HepG2 (cell line): ENCODE measurements at regions not wholly inside any gene's neighbourhood (a gene's known extent, or its start where the extent isn't known, plus 50 kb on each side); places are given as distances from the start of the nearest gene placed in this dataset.
A peak's percentile ranks its signal among the peaks of the same experiment; 100 is the strongest.

Experiments
- ATAC-seq: fragments of 200-7000 bp; cut with Tn5 transposase; 3 replicates; pipeline ENCODE4 v1.9.1; 2020; ENCODE audit warnings: mild to moderate bottlenecking, moderate library complexity
- BruUV-seq: library from RNA; stranded (reverse); fragments of 400-500 nt; replicated peaks from 2 replicates; lab custom pipeline; 2021; lab: Mats Ljungman, UMichigan
- CTCF ChIA-PET: fragments of 300-600 bp; formaldehyde crosslinking; extraction: SDS; loops from one replicate; lab custom pipeline; 2021; ENCODE audit warnings: low total read pairs, inconsistent platforms, low intra/inter-chr PET ratio; lab: Yijun Ruan, JAX
- POLR2A ChIA-PET: fragments of 350-600 bp; sonication (Branson Sonifier 250); formaldehyde crosslinking; loops from one replicate; lab custom pipeline; 2020; ENCODE audit warnings: antibody characterized with exemption, inconsistent platforms; lab: Yijun Ruan, JAX
- DNase-seq: peaks from one replicate; pipeline ENCODE4 v3.0.0-alpha.2; 2015; ENCODE audit warnings: low spot score
- FAIRE-seq: peaks from 3 replicates; lab custom pipeline; 2011; peaks lifted over from hg19 to GRCh38; lab: Jason Lieb, UNC
- H2AFZ ChIP-seq: one replicate; pipeline ENCODE4 v1.6.1; 2011; ENCODE audit warnings: low read length, inconsistent platforms
- H3K27ac ChIP-seq: fragments of 300-600 bp; 3 replicates; pipeline ENCODE4 v1.8.0; 2011; ENCODE audit warnings: mixed run types, mild to moderate bottlenecking, mixed read lengths, low read length, inconsistent platforms; ENCODE audit not compliant: insufficient read depth; ENCODE audit errors: extremely low read length
- H3K27me3 ChIP-seq, 2 experiments: fragments of 200-600 bp in 1 of 2; 2 replicates in 1 of 2; 3 replicates in 1 of 2; pipeline versions ENCODE4 v1.6.0 to v1.8.0; 2011; ENCODE audit warnings: low read length in 2 of 2, mild to moderate bottlenecking in 2 of 2, moderate library complexity in 2 of 2, inconsistent platforms in 1 of 2; ENCODE audit not compliant: insufficient read depth in 2 of 2, control insufficient read depth in 1 of 2
- H3K36me3 ChIP-seq, 2 experiments: fragments of 200-600 bp in 1 of 2; replicated peaks in 1 of 2; 2 replicates in 1 of 2; 3 replicates in 1 of 2; pipeline versions ENCODE4 v1.5.1 to v1.8.0; 2011; ENCODE audit warnings: low read length in 2 of 2, inconsistent platforms in 1 of 2; ENCODE audit not compliant: insufficient read depth in 2 of 2, control insufficient read depth in 1 of 2
- H3K4me1 ChIP-seq: 2 replicates; pipeline ENCODE4 v1.5.1; 2012; ENCODE audit warnings: low read length, inconsistent platforms; ENCODE audit not compliant: insufficient read depth
- H3K4me2 ChIP-seq: 2 replicates; pipeline ENCODE4 v1.6.0; 2011; ENCODE audit warnings: low read depth, low read length, inconsistent platforms
- H3K4me3 ChIP-seq, 3 experiments: fragments of 200-600 bp in 1 of 3; sonication (generic), shearing (Covaris generic) in 1 of 3; replicated peaks in 1 of 3; 2 replicates each; pipeline ENCODE4 v1.5.1; 2011 to 2016; ENCODE audit warnings: low read length in 3 of 3, inconsistent platforms in 2 of 3, low read depth in 2 of 3, mild to moderate bottlenecking in 2 of 3, control low read depth in 1 of 3, mixed read lengths in 1 of 3; ENCODE audit not compliant: insufficient read depth in 1 of 3
- H3K79me2 ChIP-seq: one replicate; pipeline ENCODE4 v1.6.1; 2011; ENCODE audit warnings: low read length, inconsistent platforms; ENCODE audit not compliant: insufficient read depth
- H3K9ac ChIP-seq: 2 replicates; pipeline ENCODE4 v1.6.0; 2011; ENCODE audit warnings: mild to moderate bottlenecking, low read depth, low read length, inconsistent platforms; ENCODE audit not compliant: insufficient read depth
- H3K9me3 ChIP-seq: 2 replicates; pipeline ENCODE4 v1.5.1; 2012; ENCODE audit warnings: mild to moderate bottlenecking, low read length
- H4K20me1 ChIP-seq: 2 replicates; pipeline ENCODE4 v1.6.0; 2011; ENCODE audit warnings: inconsistent platforms, mild to moderate bottlenecking, low read length, moderate library complexity; ENCODE audit not compliant: insufficient read depth
- AHR ChIP-seq: IDR thresholded peaks from 2 replicates; pipeline ENCODE4 v1.6.1; 2018; ENCODE audit warnings: missing genetic modification reagents, missing compliant biosample characterization
- ATAD3A ChIP-seq: sonication (generic); formaldehyde crosslinking; IDR thresholded peaks from 2 replicates; pipeline ENCODE4 v1.4.0; 2020; ENCODE audit warnings: missing genetic modification reagents
- ATF5 ChIP-seq: sonication (generic); formaldehyde crosslinking; IDR thresholded peaks from 2 replicates; pipeline ENCODE4 v1.4.0; 2020; ENCODE audit warnings: mild to moderate bottlenecking, low read depth, missing genetic modification reagents
- ATM ChIP-seq: fragments of 450-650 bp; IDR thresholded peaks from 2 replicates; pipeline ENCODE4 v1.7.1; 2017; ENCODE audit warnings: mild to moderate bottlenecking, borderline replicate concordance
- ATRX ChIP-seq: sonication (generic); formaldehyde crosslinking; IDR thresholded peaks from 2 replicates; pipeline ENCODE4 v1.4.0; 2020; ENCODE audit warnings: missing genetic modification reagents, borderline replicate concordance
- DRAP1 ChIP-seq: IDR thresholded peaks from 2 replicates; pipeline ENCODE4 v1.6.1; 2016; ENCODE audit warnings: missing genetic modification reagents, missing compliant biosample characterization
- JUND ChIP-seq: sonication (generic); formaldehyde crosslinking; IDR thresholded peaks from 2 replicates; pipeline ENCODE4 v1.8.0; 2022; ENCODE audit warnings: mild to moderate bottlenecking, missing genetic modification reagents
- KAT8 ChIP-seq: IDR thresholded peaks from 2 replicates; pipeline ENCODE4 v1.6.1; 2016; ENCODE audit warnings: missing genetic modification reagents, missing compliant biosample characterization
- MED1 ChIP-seq: sonication (generic); formaldehyde crosslinking; IDR thresholded peaks from 2 replicates; pipeline ENCODE4 v1.4.0; 2020; ENCODE audit warnings: missing genetic modification reagents
- NFYC ChIP-seq: IDR thresholded peaks from 2 replicates; pipeline ENCODE4 v1.6.1; 2016; ENCODE audit warnings: missing genetic modification reagents, missing compliant biosample characterization
- PLRG1 ChIP-seq: fragments of 450-650 bp; conservative IDR thresholded peaks from 2 replicates; pipeline ENCODE4 v1.6.1; 2016
- SIN3A ChIP-seq: IDR thresholded peaks from 2 replicates; pipeline ENCODE4 v1.6.1; 2011; ENCODE audit warnings: low read depth, mild to moderate bottlenecking, control low read depth, low read length, borderline replicate concordance
- TBX3 ChIP-seq: fragments of 450-650 bp; IDR thresholded peaks from 2 replicates; pipeline ENCODE4 v1.6.1; 2017; ENCODE audit warnings: antibody characterized with exemption, mild to moderate bottlenecking, inconsistent platforms, borderline replicate concordance
- TERF1 ChIP-seq: sonication (generic); formaldehyde crosslinking; IDR thresholded peaks from 2 replicates; pipeline ENCODE4 v1.8.0; 2022; ENCODE audit warnings: mild to moderate bottlenecking, missing genetic modification reagents, moderate library complexity
- TOE1 ChIP-seq: sonication (generic); formaldehyde crosslinking; IDR thresholded peaks from 2 replicates; pipeline ENCODE4 v1.4.0; 2020; ENCODE audit warnings: mild to moderate bottlenecking, missing genetic modification reagents
- ZBTB33 ChIP-seq: sonication (generic); formaldehyde crosslinking; IDR thresholded peaks from 2 replicates; pipeline ENCODE4 v1.4.0; 2020; ENCODE audit warnings: missing genetic modification reagents
- ZNF431 ChIP-seq: sonication (generic); formaldehyde crosslinking; IDR thresholded peaks from 2 replicates; pipeline ENCODE4 v1.9.0; 2022; ENCODE audit warnings: missing genetic modification reagents, low read depth, mild to moderate bottlenecking, borderline replicate concordance
- ZNF501 ChIP-seq: sonication (generic); formaldehyde crosslinking; IDR thresholded peaks from 2 replicates; pipeline ENCODE4 v1.5.1; 2020; ENCODE audit warnings: mild to moderate bottlenecking, moderate library complexity, missing genetic modification reagents
- ZNF558 ChIP-seq: sonication (generic); formaldehyde crosslinking; IDR thresholded peaks from 2 replicates; pipeline ENCODE4 v1.9.0; 2022; ENCODE audit warnings: mild to moderate bottlenecking, missing genetic modification reagents, borderline replicate concordance
- ZNF629 ChIP-seq: sonication (generic); formaldehyde crosslinking; conservative IDR thresholded peaks from 2 replicates; pipeline ENCODE4 v1.5.0; 2020; ENCODE audit warnings: missing genetic modification reagents
- ZNF781 ChIP-seq: sonication (generic); formaldehyde crosslinking; IDR thresholded peaks from 2 replicates; pipeline ENCODE4 v1.5.1; 2020; ENCODE audit warnings: borderline replicate concordance, mild to moderate bottlenecking, missing genetic modification reagents; ENCODE audit errors: not compliant biosample characterization
- ZNF790 ChIP-seq: sonication (generic); formaldehyde crosslinking; IDR thresholded peaks from 2 replicates; pipeline ENCODE4 v1.8.0; 2022; ENCODE audit warnings: missing genetic modification reagents, mild to moderate bottlenecking, borderline replicate concordance
- WGBS: methylation state at CpG from one replicate; pipeline ENCODE4 v1.1.6; 2017; ENCODE audit warnings: low lambda C conversion rate; 5-methylcytosine and 5-hydroxymethylcytosine counted together
- in situ Hi-C: cut with HindIII; loops from 2 replicates; pipeline ENCODE4 v1.10.0; 2017; ENCODE audit warnings: low pct_unique_long_range_greater_than_20kb; ENCODE audit not compliant: extremely low pct_ligation_motif_present
- intact Hi-C: fragments of 100-400 bp; cut with micrococcal nuclease; formaldehyde crosslinking; loops from one replicate; pipeline ENCODE4 v1.10.0; 2022; ENCODE audit not compliant: unreplicated experiment

- TF ChIP-seq ZNF501 (CRISPR knock-in tag) (peak; percentile 62; the same call in 1 of the 2 replicates), TBX3 (no peak), ZNF790 (CRISPR knock-in tag) (no peak)
Observed at GRCh38 chr1:67500413-67500959, 70.3 kb upstream of the SERBP1 start (continued).

- BruUV-seq, result no TSS peak
- Histone ChIP-seq H3K27me3 (no peaks in the 10 kb centered on the region), H3K4me1 (peaks cover 13% of the 10 kb centered on the region), H3K9ac (no peak overlapping the region), H3K9me3 (no peaks in the 10 kb centered on the region), H4K20me1 (no peaks in the 10 kb centered on the region), H3K4me3 (no peak overlapping the region), H2AFZ (no peak overlapping the region), H3K79me2 (no peaks in the 10 kb centered on the region), H3K4me2 (no peak overlapping the region), H3K36me3 (no peaks in the 10 kb centered on the region), H3K27ac (no peak overlapping the region)
- in situ Hi-C loops (loop anchor here (5.0 kb wide), 2 partner anchors 157 to 292 kb away; no protein-coding TSS in a partner anchor), intact Hi-C loops (no loop called here)
- DNase-seq, result no peak
- ChIA-PET POLR2A (no interaction called here), CTCF (no interaction called here)
- no peak for ATAC-seq
- no peak for FAIRE-seq
- WGBS, result 0% methylated on average over 2 of the region's 2 CpGs
- TF ChIP-seq AHR (CRISPR knock-in tag) (no peak), ZNF431 (CRISPR knock-in tag) (no peak), ZBTB33 (CRISPR knock-in tag) (no peak), TERF1 (no peak), ATRX (no peak), DRAP1 (CRISPR knock-in tag) (no peak), ZNF781 (CRISPR knock-in tag) (no peak), SIN3A (no peak), KAT8 (no peak), ZNF629 (CRISPR knock-in tag) (no peak), ZNF558 (CRISPR knock-in tag) (no peak), ATAD3A (CRISPR knock-in tag) (no peak), TOE1 (CRISPR knock-in tag) (no peak), ATF5 (CRISPR knock-in tag) (no peak), NFYC (CRISPR knock-in tag) (no peak), MED1 (CRISPR knock-in tag) (no peak), PLRG1 (no peak), JUND (no peak), ATM (no peak)
Observed at GRCh38 chr1:67503974-67504373, 73.8 kb upstream of the SERBP1 start.
